H9 (cell line): ENCODE measurements at regions not wholly inside any gene's neighbourhood (a gene's known extent, or its start where the extent isn't known, plus 50 kb on each side); places are given as distances from the start of the nearest gene placed in this dataset.

Source experiments
- DNase-seq: peaks from one replicate; pipeline ENCODE4 v3.0.0-alpha.2; 2017
- H2AFZ ChIP-seq: one replicate; pipeline ENCODE4 v1.6.1; 2013; ENCODE audit warnings: mild to moderate bottlenecking, low read length, control low read depth, moderate library complexity
- H2AK5ac ChIP-seq: 2 replicates; pipeline ENCODE4 v1.6.1; 2013; ENCODE audit warnings: low read length, control low read depth, mixed read lengths; ENCODE audit not compliant: insufficient read length
- H2BK120ac ChIP-seq: one replicate; pipeline ENCODE4 v1.6.1; 2013; ENCODE audit warnings: low read depth, mild to moderate bottlenecking, low read length, control low read depth, inconsistent platforms; ENCODE audit not compliant: poor library complexity, severe bottlenecking
- H2BK12ac ChIP-seq: 2 replicates; pipeline ENCODE4 v1.6.1; 2013; ENCODE audit warnings: low read length, control low read depth, mixed read lengths, low read depth; ENCODE audit not compliant: insufficient read length
- H2BK15ac ChIP-seq: 2 replicates; pipeline ENCODE4 v1.6.1; 2013; ENCODE audit warnings: low read depth, low read length, control low read depth
- H2BK20ac ChIP-seq: one replicate; pipeline ENCODE4 v1.6.1; 2013; ENCODE audit warnings: low read depth, mild to moderate bottlenecking, low read length, control low read depth, inconsistent platforms; ENCODE audit not compliant: poor library complexity, severe bottlenecking
- H2BK5ac ChIP-seq: 2 replicates; pipeline ENCODE4 v1.6.1; 2013; ENCODE audit warnings: low read length, control low read depth, mixed read lengths; ENCODE audit not compliant: insufficient read length
- H3K14ac ChIP-seq: 2 replicates; pipeline ENCODE4 v1.6.1; 2013; ENCODE audit warnings: low read length, control low read depth; ENCODE audit not compliant: insufficient read depth
- H3K18ac ChIP-seq: 2 replicates; pipeline ENCODE4 v1.6.1; 2013; ENCODE audit warnings: low read depth, mild to moderate bottlenecking, mixed read lengths, low read length, control low read depth; ENCODE audit not compliant: insufficient read length
- H3K23ac ChIP-seq: 2 replicates; pipeline ENCODE4 v1.6.1; 2013; ENCODE audit warnings: low read length, control low read depth, mixed read lengths, low read depth; ENCODE audit not compliant: insufficient read length
- H3K23me2 ChIP-seq: 2 replicates; pipeline ENCODE4 v1.6.1; 2013; ENCODE audit warnings: low read depth, mild to moderate bottlenecking, mixed read lengths, low read length, control low read depth; ENCODE audit not compliant: insufficient read length, poor library complexity, severe bottlenecking
- H3K27ac ChIP-seq: 2 replicates; pipeline ENCODE4 v1.5.1; 2013; ENCODE audit warnings: low read length, control low read depth, mixed read lengths, low read depth; ENCODE audit not compliant: insufficient read length
- H3K27me3 ChIP-seq: 2 replicates; pipeline ENCODE4 v1.6.1; 2013; ENCODE audit warnings: low read length, control low read depth, inconsistent platforms; ENCODE audit not compliant: insufficient read depth
- H3K4ac ChIP-seq: 2 replicates; pipeline ENCODE4 v1.6.1; 2013; ENCODE audit warnings: low read depth, mild to moderate bottlenecking, control low read depth, inconsistent platforms, low read length, moderate library complexity
- H3K4me1 ChIP-seq: 2 replicates; pipeline ENCODE4 v1.6.1; 2013; ENCODE audit warnings: low read length, control low read depth, inconsistent platforms; ENCODE audit not compliant: insufficient read depth
- H3K4me2 ChIP-seq: 2 replicates; pipeline ENCODE4 v1.6.1; 2013; ENCODE audit warnings: low read length, control low read depth, mixed read lengths; ENCODE audit not compliant: insufficient read length, insufficient read depth
- H3K56ac ChIP-seq: 2 replicates; pipeline ENCODE4 v1.6.1; 2013; ENCODE audit warnings: low read depth, mild to moderate bottlenecking, mixed read lengths, low read length, control low read depth; ENCODE audit not compliant: insufficient read length
- H3K79me1 ChIP-seq: 2 replicates; pipeline ENCODE4 v1.6.1; 2013; ENCODE audit warnings: low read depth, mild to moderate bottlenecking, moderate library complexity, low read length, control low read depth, inconsistent platforms; ENCODE audit not compliant: insufficient read depth, poor library complexity, severe bottlenecking
- H3K79me2 ChIP-seq: 2 replicates; pipeline ENCODE4 v1.6.1; 2013; ENCODE audit warnings: low read length, control low read depth, inconsistent platforms; ENCODE audit not compliant: insufficient read depth
- H3K9ac ChIP-seq: 2 replicates; pipeline ENCODE4 v1.6.1; 2013; ENCODE audit warnings: low read length, control low read depth, mixed read lengths; ENCODE audit not compliant: insufficient read length; ENCODE audit errors: extremely low read depth
- H3K9me3 ChIP-seq: one replicate; pipeline ENCODE4 v1.6.1; 2013; ENCODE audit warnings: low read depth, low read length, inconsistent platforms; ENCODE audit not compliant: control insufficient read depth
- H3T11ph ChIP-seq: one replicate; pipeline ENCODE4 v1.6.1; 2013; ENCODE audit warnings: mild to moderate bottlenecking, low read length, control low read depth, inconsistent platforms
- H4K20me1 ChIP-seq: one replicate; pipeline ENCODE4 v1.6.1; 2013; ENCODE audit not compliant: control insufficient read depth, insufficient read length, insufficient read depth
- H4K5ac ChIP-seq: 2 replicates; pipeline ENCODE4 v1.6.1; 2013; ENCODE audit warnings: low read depth, mild to moderate bottlenecking, mixed read lengths, low read length, control low read depth; ENCODE audit not compliant: insufficient read length
- H4K8ac ChIP-seq: replicated peaks from 2 replicates; pipeline ENCODE4 v1.6.1; 2013; ENCODE audit warnings: low read length, control low read depth, mixed read lengths, low read depth; ENCODE audit not compliant: insufficient read length
- H4K91ac ChIP-seq: 2 replicates; pipeline ENCODE4 v1.6.1; 2013; ENCODE audit warnings: low read depth, mild to moderate bottlenecking, moderate library complexity, mixed read lengths, low read length, control low read depth; ENCODE audit not compliant: insufficient read length
- H3K27ac Mint-ChIP-seq, 3 experiments: 2 replicates in 2 of 3; 3 replicates in 1 of 3; pipeline ENCODE4 v1.8.0; 2020 to 2021; ENCODE audit warnings: mixed read lengths in 3 of 3, mild to moderate bottlenecking in 1 of 3, moderate library complexity in 1 of 3
- H3K27me3 Mint-ChIP-seq: 2 replicates; pipeline ENCODE4 v1.8.0; 2021; ENCODE audit warnings: low read depth, mild to moderate bottlenecking, moderate library complexity, mixed read lengths
- H3K36me3 Mint-ChIP-seq, 3 experiments: 2 replicates in 2 of 3; 3 replicates in 1 of 3; pipeline ENCODE4 v1.8.0; 2020 to 2021; ENCODE audit warnings: low read depth in 3 of 3, mixed read lengths in 3 of 3; ENCODE audit not compliant: insufficient read depth in 1 of 3
- H3K4me1 Mint-ChIP-seq, 2 experiments: 2 replicates each; pipeline ENCODE4 v1.8.0; 2020; ENCODE audit warnings: mixed read lengths in 2 of 2
- H3K4me3 Mint-ChIP-seq, 2 experiments: 2 replicates in 1 of 2; 3 replicates in 1 of 2; pipeline ENCODE4 v1.8.0; 2020 to 2021; ENCODE audit warnings: mild to moderate bottlenecking in 2 of 2, mixed read lengths in 2 of 2, moderate library complexity in 1 of 2
- H3K9me3 Mint-ChIP-seq, 2 experiments: 2 replicates in 1 of 2; 3 replicates in 1 of 2; pipeline ENCODE4 v1.8.0; 2020; ENCODE audit warnings: mild to moderate bottlenecking in 2 of 2, mixed read lengths in 2 of 2, moderate library complexity in 1 of 2
- whole genome bisulfite sequencing: extraction: QIAGEN DNeasy Blood & Tissue Kit; methylation state at CpG from one replicate; pipeline ENCODE4 v1.1.7; 2013; ENCODE audit warnings: missing lambda C conversion rate, low lambda C conversion rate, mixed read lengths; ENCODE audit not compliant: insufficient read length; ENCODE audit errors: extremely low coverage; 5-methylcytosine and 5-hydroxymethylcytosine counted together
- TF ChIP-seq, protein P1 (sequence below): fragments of 200-600 bp; sonication (generic); conservative IDR thresholded peaks from 3 replicates; pipeline ENCODE4 v1.8.0; 2021; ENCODE audit warnings: antibody characterized with exemption, mild to moderate bottlenecking

DNA sequence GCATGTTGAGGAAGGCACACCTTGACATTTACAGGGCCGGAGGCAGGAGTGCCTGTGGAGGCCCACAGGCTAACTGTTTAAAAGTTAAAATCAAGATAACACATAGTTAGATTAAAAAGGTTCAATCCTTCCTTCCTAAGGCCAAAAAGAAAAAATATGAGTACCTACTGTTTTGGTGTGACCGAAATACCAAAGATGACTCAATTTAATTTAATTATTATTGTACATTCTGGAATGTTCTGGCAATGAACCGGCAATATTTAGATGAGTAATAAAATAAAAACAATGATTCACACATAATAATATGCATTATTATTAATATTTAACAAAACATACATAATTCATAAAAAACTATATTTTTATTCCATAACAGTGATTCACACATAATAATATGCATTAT, 136.8 kb upstream of the NTF3 start:
- no peak overlapping the region for H3T11ph ChIP-seq
- no peaks in the 10 kb centered on the region for H3K9me3 ChIP-seq
- WGBS: no CpG with 5 or more reads among the region's 3 CpGs
- H3K27ac Mint-ChIP-seq: no peak overlapping the region
- no peak overlapping the region for H3K4me3 Mint-ChIP-seq
- H3K56ac ChIP-seq: no peak overlapping the region
- DNase-seq: no peak
- no peak overlapping the region for H3K18ac ChIP-seq
- H3K9ac ChIP-seq: no peak overlapping the region
- no peak overlapping the region for H3K27ac ChIP-seq
- no peaks in the 10 kb centered on the region for H3K27me3 ChIP-seq
- no peak overlapping the region for H4K8ac ChIP-seq
- H2AFZ ChIP-seq: no peak overlapping the region
- no peak overlapping the region for H3K4me2 ChIP-seq
- no peak overlapping the region for H3K14ac ChIP-seq
- no peak overlapping the region for H3K4ac ChIP-seq
- no peaks in the 10 kb centered on the region for H3K79me2 ChIP-seq
- H3K23ac ChIP-seq: no peak overlapping the region
- TF ChIP-seq, protein P1, sequence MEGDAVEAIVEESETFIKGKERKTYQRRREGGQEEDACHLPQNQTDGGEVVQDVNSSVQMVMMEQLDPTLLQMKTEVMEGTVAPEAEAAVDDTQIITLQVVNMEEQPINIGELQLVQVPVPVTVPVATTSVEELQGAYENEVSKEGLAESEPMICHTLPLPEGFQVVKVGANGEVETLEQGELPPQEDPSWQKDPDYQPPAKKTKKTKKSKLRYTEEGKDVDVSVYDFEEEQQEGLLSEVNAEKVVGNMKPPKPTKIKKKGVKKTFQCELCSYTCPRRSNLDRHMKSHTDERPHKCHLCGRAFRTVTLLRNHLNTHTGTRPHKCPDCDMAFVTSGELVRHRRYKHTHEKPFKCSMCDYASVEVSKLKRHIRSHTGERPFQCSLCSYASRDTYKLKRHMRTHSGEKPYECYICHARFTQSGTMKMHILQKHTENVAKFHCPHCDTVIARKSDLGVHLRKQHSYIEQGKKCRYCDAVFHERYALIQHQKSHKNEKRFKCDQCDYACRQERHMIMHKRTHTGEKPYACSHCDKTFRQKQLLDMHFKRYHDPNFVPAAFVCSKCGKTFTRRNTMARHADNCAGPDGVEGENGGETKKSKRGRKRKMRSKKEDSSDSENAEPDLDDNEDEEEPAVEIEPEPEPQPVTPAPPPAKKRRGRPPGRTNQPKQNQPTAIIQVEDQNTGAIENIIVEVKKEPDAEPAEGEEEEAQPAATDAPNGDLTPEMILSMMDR: no peak
- peaks cover 10% of the 10 kb centered on the region; the same call in 1 of the 2 replicates for H3K27me3 Mint-ChIP-seq
- no peak overlapping the region for H4K91ac ChIP-seq
- no peak overlapping the region for H4K5ac ChIP-seq
- H2BK15ac ChIP-seq: no peak overlapping the region
- H2BK20ac ChIP-seq: no peak overlapping the region
- H3K4me1 ChIP-seq: peaks cover 4% of the 10 kb centered on the region; the same call in 1 of the 2 replicates
- no peak overlapping the region for H2BK12ac ChIP-seq
- no peaks in the 10 kb centered on the region for H3K79me1 ChIP-seq
- H2BK120ac ChIP-seq: no peak overlapping the region
- H3K4me1 Mint-ChIP-seq: peaks cover 22 to 30% of the 10 kb centered on the region in 2 experiments
- no peak overlapping the region for H2BK5ac ChIP-seq
- no peaks in the 10 kb centered on the region for H4K20me1 ChIP-seq
- peaks cover 0 to 4% of the 10 kb centered on the region in 2 experiments; a peak in 2 of 5 replicates for H3K9me3 Mint-ChIP-seq
- no peak overlapping the region for H2AK5ac ChIP-seq
- H3K23me2 ChIP-seq: no peaks in the 10 kb centered on the region
- H3K36me3 Mint-ChIP-seq: peaks cover 4 to 16% (median 10%) of the 10 kb centered on the region in 3 experiments
